ENCODE measurements at regions not wholly inside any gene's neighbourhood (a gene's known extent, or its start where the extent isn't known, plus 50 kb on each side); places are given as distances from the start of the nearest gene placed in this dataset.

GRCh38 chr11:111429066-111429506 is 50.0 kb upstream of the POU2AF1 start (continued):
- TF ChIP-seq ZNF592 (IDR thresholded peaks at IDR 0.05), result no peak
- TF ChIP-seq KAT2A (conservative IDR thresholded peaks at IDR 0.05; ENCODE audit: control insufficient read depth, low read depth, low read length), result no peak
- TF ChIP-seq ZNF384 (IDR thresholded peaks at IDR 0.05; ENCODE audit: borderline replicate concordance, low read depth, low read length), result no peak
- peak; percentile 29 for TF ChIP-seq SKIL (IDR thresholded peaks at IDR 0.05; ENCODE audit: low read depth, poor library complexity, severe bottlenecking)
- TF ChIP-seq IKZF1 (conservative IDR thresholded peaks at IDR 0.05), result no peak
- no peak for TF ChIP-seq GATAD2B (conservative IDR thresholded peaks at IDR 0.05; ENCODE audit: low read depth)
- TF ChIP-seq, protein P1, sequence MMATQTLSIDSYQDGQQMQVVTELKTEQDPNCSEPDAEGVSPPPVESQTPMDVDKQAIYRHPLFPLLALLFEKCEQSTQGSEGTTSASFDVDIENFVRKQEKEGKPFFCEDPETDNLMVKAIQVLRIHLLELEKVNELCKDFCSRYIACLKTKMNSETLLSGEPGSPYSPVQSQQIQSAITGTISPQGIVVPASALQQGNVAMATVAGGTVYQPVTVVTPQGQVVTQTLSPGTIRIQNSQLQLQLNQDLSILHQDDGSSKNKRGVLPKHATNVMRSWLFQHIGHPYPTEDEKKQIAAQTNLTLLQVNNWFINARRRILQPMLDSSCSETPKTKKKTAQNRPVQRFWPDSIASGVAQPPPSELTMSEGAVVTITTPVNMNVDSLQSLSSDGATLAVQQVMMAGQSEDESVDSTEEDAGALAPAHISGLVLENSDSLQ (IDR thresholded peaks at IDR 0.05), result peak; percentile 76
- TF ChIP-seq CEBPB (IDR thresholded peaks at IDR 0.05; ENCODE audit: borderline replicate concordance in 1 of 2, low read depth in 2 of 2, low read length in 2 of 2), result no peak
- TF ChIP-seq SP1 (IDR thresholded peaks at IDR 0.05; ENCODE audit: low read depth, low read length), result no peak
- TF ChIP-seq, protein P2, sequence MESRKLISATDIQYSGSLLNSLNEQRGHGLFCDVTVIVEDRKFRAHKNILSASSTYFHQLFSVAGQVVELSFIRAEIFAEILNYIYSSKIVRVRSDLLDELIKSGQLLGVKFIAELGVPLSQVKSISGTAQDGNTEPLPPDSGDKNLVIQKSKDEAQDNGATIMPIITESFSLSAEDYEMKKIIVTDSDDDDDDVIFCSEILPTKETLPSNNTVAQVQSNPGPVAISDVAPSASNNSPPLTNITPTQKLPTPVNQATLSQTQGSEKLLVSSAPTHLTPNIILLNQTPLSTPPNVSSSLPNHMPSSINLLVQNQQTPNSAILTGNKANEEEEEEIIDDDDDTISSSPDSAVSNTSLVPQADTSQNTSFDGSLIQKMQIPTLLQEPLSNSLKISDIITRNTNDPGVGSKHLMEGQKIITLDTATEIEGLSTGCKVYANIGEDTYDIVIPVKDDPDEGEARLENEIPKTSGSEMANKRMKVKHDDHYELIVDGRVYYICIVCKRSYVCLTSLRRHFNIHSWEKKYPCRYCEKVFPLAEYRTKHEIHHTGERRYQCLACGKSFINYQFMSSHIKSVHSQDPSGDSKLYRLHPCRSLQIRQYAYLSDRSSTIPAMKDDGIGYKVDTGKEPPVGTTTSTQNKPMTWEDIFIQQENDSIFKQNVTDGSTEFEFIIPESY (IDR thresholded peaks at IDR 0.05), result no peak
- TF ChIP-seq USF2 (IDR thresholded peaks at IDR 0.05; ENCODE audit: borderline replicate concordance, low read depth, low read length), result no peak
- no peak for TF ChIP-seq POLR2A (IDR thresholded peaks at IDR 0.05; ENCODE audit: low read depth, low read length)
- no peak for TF ChIP-seq ZNF217 (IDR thresholded peaks at IDR 0.05)
- TF ChIP-seq POLR2AphosphoS5 (IDR thresholded peaks at IDR 0.05; ENCODE audit: low read length), result no peak
- TF ChIP-seq, protein P3, sequence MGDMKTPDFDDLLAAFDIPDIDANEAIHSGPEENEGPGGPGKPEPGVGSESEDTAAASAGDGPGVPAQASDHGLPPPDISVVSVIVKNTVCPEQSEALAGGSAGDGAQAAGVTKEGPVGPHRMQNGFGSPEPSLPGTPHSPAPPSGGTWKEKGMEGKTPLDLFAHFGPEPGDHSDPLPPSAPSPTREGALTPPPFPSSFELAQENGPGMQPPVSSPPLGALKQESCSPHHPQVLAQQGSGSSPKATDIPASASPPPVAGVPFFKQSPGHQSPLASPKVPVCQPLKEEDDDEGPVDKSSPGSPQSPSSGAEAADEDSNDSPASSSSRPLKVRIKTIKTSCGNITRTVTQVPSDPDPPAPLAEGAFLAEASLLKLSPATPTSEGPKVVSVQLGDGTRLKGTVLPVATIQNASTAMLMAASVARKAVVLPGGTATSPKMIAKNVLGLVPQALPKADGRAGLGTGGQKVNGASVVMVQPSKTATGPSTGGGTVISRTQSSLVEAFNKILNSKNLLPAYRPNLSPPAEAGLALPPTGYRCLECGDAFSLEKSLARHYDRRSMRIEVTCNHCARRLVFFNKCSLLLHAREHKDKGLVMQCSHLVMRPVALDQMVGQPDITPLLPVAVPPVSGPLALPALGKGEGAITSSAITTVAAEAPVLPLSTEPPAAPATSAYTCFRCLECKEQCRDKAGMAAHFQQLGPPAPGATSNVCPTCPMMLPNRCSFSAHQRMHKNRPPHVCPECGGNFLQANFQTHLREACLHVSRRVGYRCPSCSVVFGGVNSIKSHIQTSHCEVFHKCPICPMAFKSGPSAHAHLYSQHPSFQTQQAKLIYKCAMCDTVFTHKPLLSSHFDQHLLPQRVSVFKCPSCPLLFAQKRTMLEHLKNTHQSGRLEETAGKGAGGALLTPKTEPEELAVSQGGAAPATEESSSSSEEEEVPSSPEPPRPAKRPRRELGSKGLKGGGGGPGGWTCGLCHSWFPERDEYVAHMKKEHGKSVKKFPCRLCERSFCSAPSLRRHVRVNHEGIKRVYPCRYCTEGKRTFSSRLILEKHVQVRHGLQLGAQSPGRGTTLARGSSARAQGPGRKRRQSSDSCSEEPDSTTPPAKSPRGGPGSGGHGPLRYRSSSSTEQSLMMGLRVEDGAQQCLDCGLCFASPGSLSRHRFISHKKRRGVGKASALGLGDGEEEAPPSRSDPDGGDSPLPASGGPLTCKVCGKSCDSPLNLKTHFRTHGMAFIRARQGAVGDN (IDR thresholded peaks at IDR 0.05), result peak; percentile 40; the same call in 1 of the 2 replicates
